ENCODE measurements at regions not wholly inside any gene's neighbourhood (a gene's known extent, or its start where the extent isn't known, plus 50 kb on each side); places are given as distances from the start of the nearest gene placed in this dataset.

- Histone ChIP-seq H3K27me3 (no peaks in the 10 kb centered on the region), H4K20me1 (ENCODE audit: insufficient read depth, poor library complexity, severe bottlenecking) (no peaks in the 10 kb centered on the region), H3K4me2 (no peak overlapping the region), H3K36me3 (replicated peaks; ENCODE audit: insufficient read depth, low read depth) (no peaks in the 10 kb centered on the region), H3K4me1 (ENCODE audit: insufficient read depth) (peaks cover 8% of the 10 kb centered on the region), H3K4me3 (no peak overlapping the region), H3K27ac (peak overlapping the region; percentile 26), H2AFZ (no peak overlapping the region), H3K9me2 (replicated peaks; ENCODE audit: insufficient read depth) (no peaks in the 10 kb centered on the region), H3K79me2 (no peaks in the 10 kb centered on the region), H3K9me3 (ENCODE audit: low read depth) (no peaks in the 10 kb centered on the region)
- TF ChIP-seq EZH2 (IDR thresholded peaks at IDR 0.05; ENCODE audit: borderline replicate concordance), result no peak
- no peak for TF ChIP-seq CTCF (IDR thresholded peaks at IDR 0.05; ENCODE audit: poor library complexity)
- no peak for TF ChIP-seq EZH2phosphoT487 (IDR thresholded peaks at IDR 0.05; ENCODE audit: low read depth, severe bottlenecking, unreplicated experiment)
- DNase-seq (ENCODE audit: low spot score), result no peak
Measured at GRCh38 chr9:115212125-115212605, 94.2 kb upstream of the TNC start.

- H3K9me3 ChIP-seq (ENCODE audit: low read depth), result no peaks in the 10 kb centered on the region
- no peaks in the 10 kb centered on the region for H3K36me3 ChIP-seq (replicated peaks; ENCODE audit: insufficient read depth, low read depth)
- H2AFZ ChIP-seq, result no peak overlapping the region
- peak overlapping the region; percentile 26 for H3K27ac ChIP-seq
- TF ChIP-seq EZH2phosphoT487 (IDR thresholded peaks at IDR 0.05; ENCODE audit: low read depth, severe bottlenecking, unreplicated experiment) (no peak), CTCF (IDR thresholded peaks at IDR 0.05; ENCODE audit: poor library complexity) (no peak), EZH2 (IDR thresholded peaks at IDR 0.05; ENCODE audit: borderline replicate concordance) (no peak)
- no peaks in the 10 kb centered on the region for H3K9me2 ChIP-seq (replicated peaks; ENCODE audit: insufficient read depth)
- no peak for DNase-seq (ENCODE audit: low spot score)
- H3K27me3 ChIP-seq, result no peaks in the 10 kb centered on the region
- no peak overlapping the region for H3K4me3 ChIP-seq
- H3K4me1 ChIP-seq (ENCODE audit: insufficient read depth), result peaks cover 8% of the 10 kb centered on the region
- no peaks in the 10 kb centered on the region for H4K20me1 ChIP-seq (ENCODE audit: insufficient read depth, poor library complexity, severe bottlenecking)
- no peaks in the 10 kb centered on the region for H3K79me2 ChIP-seq
- 53% methylated on average over 3 of the region's 3 CpGs for WGBS (ENCODE audit: low lambda C conversion rate, missing lambda C conversion rate)
- H3K4me2 ChIP-seq, result no peak overlapping the region
Measured at GRCh38 chr9:115212832-115213231, 94.9 kb upstream of the TNC start.

- Histone ChIP-seq H3K4me1 (ENCODE audit: insufficient read depth) (peaks cover 8% of the 10 kb centered on the region), H3K9me2 (replicated peaks; ENCODE audit: insufficient read depth) (no peaks in the 10 kb centered on the region), H3K79me2 (no peaks in the 10 kb centered on the region), H3K4me2 (no peak overlapping the region), H3K4me3 (no peak overlapping the region), H3K36me3 (replicated peaks; ENCODE audit: insufficient read depth, low read depth) (no peaks in the 10 kb centered on the region), H3K27me3 (no peaks in the 10 kb centered on the region), H3K27ac (peak overlapping the region; percentile 4), H3K9me3 (ENCODE audit: low read depth) (no peaks in the 10 kb centered on the region), H4K20me1 (ENCODE audit: insufficient read depth, poor library complexity, severe bottlenecking) (no peaks in the 10 kb centered on the region), H2AFZ (no peak overlapping the region)
- WGBS (ENCODE audit: low lambda C conversion rate, missing lambda C conversion rate), result 12% methylated on average over 2 of the region's 2 CpGs
- TF ChIP-seq CTCF (IDR thresholded peaks at IDR 0.05; ENCODE audit: poor library complexity), result no peak
- TF ChIP-seq EZH2 (IDR thresholded peaks at IDR 0.05; ENCODE audit: borderline replicate concordance), result no peak
- TF ChIP-seq EZH2phosphoT487 (IDR thresholded peaks at IDR 0.05; ENCODE audit: low read depth, severe bottlenecking, unreplicated experiment), result no peak
- peak; percentile 69 for DNase-seq (ENCODE audit: low spot score)
Measured at GRCh38 chr9:115213818-115214334, 95.9 kb upstream of the TNC start.

GRCh38 chr9:115216873-115217272 lies 98.9 kb upstream of the TNC start:
- H3K27ac ChIP-seq, result no peak overlapping the region
- no peaks in the 10 kb centered on the region for H3K9me3 ChIP-seq (ENCODE audit: low read depth)
- H3K36me3 ChIP-seq (replicated peaks; ENCODE audit: insufficient read depth, low read depth), result no peaks in the 10 kb centered on the region
- no peak for DNase-seq (ENCODE audit: low spot score)
- H2AFZ ChIP-seq, result no peak overlapping the region
- no peak overlapping the region for H3K4me3 ChIP-seq
- H3K4me1 ChIP-seq (ENCODE audit: insufficient read depth), result peaks cover 3% of the 10 kb centered on the region
- no peak overlapping the region for H3K4me2 ChIP-seq
- no peak for TF ChIP-seq CTCF (IDR thresholded peaks at IDR 0.05; ENCODE audit: poor library complexity)
- TF ChIP-seq EZH2 (IDR thresholded peaks at IDR 0.05; ENCODE audit: borderline replicate concordance), result no peak
- TF ChIP-seq EZH2phosphoT487 (IDR thresholded peaks at IDR 0.05; ENCODE audit: low read depth, severe bottlenecking, unreplicated experiment), result no peak
- WGBS (ENCODE audit: low lambda C conversion rate, missing lambda C conversion rate), result 93% methylated on average over 6 of the region's 6 CpGs
- no peaks in the 10 kb centered on the region for H3K79me2 ChIP-seq
- H3K27me3 ChIP-seq, result no peaks in the 10 kb centered on the region
- no peaks in the 10 kb centered on the region for H3K9me2 ChIP-seq (replicated peaks; ENCODE audit: insufficient read depth)
- H4K20me1 ChIP-seq (ENCODE audit: insufficient read depth, poor library complexity, severe bottlenecking), result no peaks in the 10 kb centered on the region
